Type B pancreatic cell (in vitro differentiated cells): ENCODE measurements at regions not wholly inside any gene's neighbourhood (a gene's known extent, or its start where the extent isn't known, plus 50 kb on each side); places are given as distances from the start of the nearest gene placed in this dataset.
A peak's percentile ranks its signal among the peaks of the same experiment; 100 is the strongest.

Source experiments
- DNase-seq: peaks from one replicate; pipeline ENCODE4 v3.0.0; 2021; ENCODE audit warnings: mixed read lengths; ENCODE audit not compliant: unreplicated experiment; ENCODE audit errors: extremely low spot score
- H3K27ac Mint-ChIP-seq: 2 replicates; pipeline ENCODE4 v1.8.0; 2021; ENCODE audit warnings: mild to moderate bottlenecking, mixed read lengths
- H3K27me3 Mint-ChIP-seq: 2 replicates; pipeline ENCODE4 v1.8.0; 2021; ENCODE audit warnings: mixed read lengths
- H3K36me3 Mint-ChIP-seq: 2 replicates; pipeline ENCODE4 v1.8.0; 2021; ENCODE audit warnings: mixed read lengths
- H3K4me1 Mint-ChIP-seq: one replicate; pipeline ENCODE4 v1.8.0; 2021; ENCODE audit warnings: mixed read lengths; ENCODE audit not compliant: unreplicated experiment
- H3K4me3 Mint-ChIP-seq: 2 replicates; pipeline ENCODE4 v1.8.0; 2021; ENCODE audit warnings: mild to moderate bottlenecking, mixed read lengths
- H3K9me3 Mint-ChIP-seq: 2 replicates; pipeline ENCODE4 v1.8.0; 2021; ENCODE audit warnings: mixed read lengths
- CTCF ChIP-seq: fragments of 200-600 bp; sonication (generic); conservative IDR thresholded peaks from 2 replicates; pipeline ENCODE4 v1.5.0; 2021; ENCODE audit warnings: antibody characterized with exemption, mild to moderate bottlenecking

- H3K27ac Mint-ChIP-seq: no peak overlapping the region
- no peak for TF ChIP-seq CTCF
- H3K4me1 Mint-ChIP-seq: peaks cover 26% of the 10 kb centered on the region
- no peaks in the 10 kb centered on the region for H3K9me3 Mint-ChIP-seq
- DNase-seq: no peak
- H3K4me3 Mint-ChIP-seq: no peak overlapping the region
- no peaks in the 10 kb centered on the region for H3K36me3 Mint-ChIP-seq
- H3K27me3 Mint-ChIP-seq: peaks cover 3% of the 10 kb centered on the region
These were observed 82.1 kb upstream of the HEY2 start for GRCh38 chr6:125667326-125667725.

- H3K4me3 Mint-ChIP-seq: no peak overlapping the region
- H3K27me3 Mint-ChIP-seq: peaks cover 2% of the 10 kb centered on the region
- H3K4me1 Mint-ChIP-seq: peaks cover 21% of the 10 kb centered on the region
- H3K36me3 Mint-ChIP-seq: no peaks in the 10 kb centered on the region
- no peak overlapping the region for H3K27ac Mint-ChIP-seq
- DNase-seq: no peak
- no peaks in the 10 kb centered on the region for H3K9me3 Mint-ChIP-seq
- TF ChIP-seq CTCF: no peak
These were observed 81.4 kb upstream of the HEY2 start for GRCh38 chr6:125668071-125668470.

- Mint-ChIP-seq H3K9me3 (peaks cover 5% of the 10 kb centered on the region), H3K36me3 (no peaks in the 10 kb centered on the region), H3K27me3 (peaks cover 2% of the 10 kb centered on the region), H3K27ac (peak overlapping the region; percentile 6), H3K4me3 (no peak overlapping the region), H3K4me1 (peaks cover 23% of the 10 kb centered on the region)
- no peak for TF ChIP-seq CTCF
- DNase-seq: no peak
These were observed 78.9 kb upstream of the HEY2 start for GRCh38 chr6:125670568-125670967.

GRCh38 chr6:125671323-125671722 lies 78.1 kb upstream of the HEY2 start:
- H3K27me3 Mint-ChIP-seq: peaks cover 3% of the 10 kb centered on the region
- no peaks in the 10 kb centered on the region for H3K36me3 Mint-ChIP-seq
- H3K27ac Mint-ChIP-seq: no peak overlapping the region
- TF ChIP-seq CTCF: no peak
- peaks cover 7% of the 10 kb centered on the region for H3K9me3 Mint-ChIP-seq
- no peak overlapping the region for H3K4me3 Mint-ChIP-seq
- peaks cover 23% of the 10 kb centered on the region for H3K4me1 Mint-ChIP-seq
- DNase-seq: no peak

- peaks cover 14% of the 10 kb centered on the region for H3K4me1 Mint-ChIP-seq
- H3K27me3 Mint-ChIP-seq: peaks cover 3% of the 10 kb centered on the region
- no peaks in the 10 kb centered on the region for H3K36me3 Mint-ChIP-seq
- peaks cover 7% of the 10 kb centered on the region for H3K9me3 Mint-ChIP-seq
- H3K27ac Mint-ChIP-seq: no peak overlapping the region
- no peak overlapping the region for H3K4me3 Mint-ChIP-seq
- no peak for DNase-seq
- no peak for TF ChIP-seq CTCF
These were observed 75.2 kb upstream of the HEY2 start for GRCh38 chr6:125674230-125674629.

GRCh38 chr6:125678601-125679000 lies 70.8 kb upstream of the HEY2 start:
- Mint-ChIP-seq H3K27ac (no peak overlapping the region), H3K4me3 (no peak overlapping the region), H3K4me1 (peaks cover 4% of the 10 kb centered on the region), H3K27me3 (peaks cover 3% of the 10 kb centered on the region), H3K9me3 (peaks cover 7% of the 10 kb centered on the region), H3K36me3 (no peaks in the 10 kb centered on the region)
- no peak for DNase-seq
- TF ChIP-seq CTCF: no peak
